H1 (cell line): ENCODE measurements at regions not wholly inside any gene's neighbourhood (a gene's known extent, or its start where the extent isn't known, plus 50 kb on each side); places are given as distances from the start of the nearest gene placed in this dataset.

Source experiments
- TF ChIP-seq, protein P1 (sequence below): IDR thresholded peaks from 2 replicates; pipeline ENCODE4 v1.6.1; 2012; ENCODE audit warnings: inconsistent platforms

DNA sequence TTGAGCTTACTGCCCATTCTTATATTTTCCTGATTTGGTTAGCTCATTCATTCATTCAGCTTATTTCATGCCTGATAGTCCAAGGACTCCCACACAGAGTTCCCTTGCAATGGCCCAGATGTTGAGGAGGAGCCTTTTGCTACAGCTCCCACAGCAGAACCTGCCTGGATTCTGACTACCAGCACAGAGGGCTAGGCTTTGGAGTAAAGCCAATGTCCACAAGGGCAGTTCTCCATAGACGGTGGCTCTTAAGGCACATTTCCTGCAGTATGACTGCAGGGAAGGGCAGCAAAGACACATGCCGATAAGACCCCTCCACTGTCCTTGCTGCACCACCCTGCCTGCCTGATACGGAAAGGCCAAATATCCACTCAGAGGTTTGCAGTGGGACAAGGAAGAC lies 112.3 kb upstream of the SYNDIG1 start (continued):
- TF ChIP-seq, protein P1, sequence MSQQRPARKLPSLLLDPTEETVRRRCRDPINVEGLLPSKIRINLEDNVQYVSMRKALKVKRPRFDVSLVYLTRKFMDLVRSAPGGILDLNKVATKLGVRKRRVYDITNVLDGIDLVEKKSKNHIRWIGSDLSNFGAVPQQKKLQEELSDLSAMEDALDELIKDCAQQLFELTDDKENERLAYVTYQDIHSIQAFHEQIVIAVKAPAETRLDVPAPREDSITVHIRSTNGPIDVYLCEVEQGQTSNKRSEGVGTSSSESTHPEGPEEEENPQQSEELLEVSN = no peak
